ENCODE measurements at regions not wholly inside any gene's neighbourhood (a gene's known extent, or its start where the extent isn't known, plus 50 kb on each side); places are given as distances from the start of the nearest gene placed in this dataset.
"Not testable (repeated sequence)": the region's sequence is repeated elsewhere in the genome, so short reads cannot be mapped to it uniquely, and the experiment has no call there.

DNA sequence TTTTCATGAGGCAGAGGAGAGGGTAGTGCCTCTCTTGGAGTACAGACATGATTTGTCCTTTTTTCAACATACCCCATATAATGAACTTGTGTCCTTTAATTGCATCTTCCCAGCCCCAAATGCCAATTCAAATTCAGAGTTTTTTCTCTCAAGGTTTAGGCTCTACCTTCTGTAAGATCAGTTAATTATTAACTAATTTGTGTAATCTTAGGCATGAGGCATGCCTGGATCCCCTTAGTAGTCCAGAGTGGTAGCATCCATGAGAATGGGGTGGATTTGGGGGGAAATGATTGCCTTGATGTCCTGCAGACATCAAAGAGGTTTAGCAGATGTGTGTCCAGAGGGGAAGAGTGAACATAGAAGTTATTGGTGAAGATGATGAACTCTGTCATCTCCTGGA lies 533.3 kb downstream of the LRRC70 start:
- DNase-seq (ENCODE audit: low spot score), result no peak

DNA sequence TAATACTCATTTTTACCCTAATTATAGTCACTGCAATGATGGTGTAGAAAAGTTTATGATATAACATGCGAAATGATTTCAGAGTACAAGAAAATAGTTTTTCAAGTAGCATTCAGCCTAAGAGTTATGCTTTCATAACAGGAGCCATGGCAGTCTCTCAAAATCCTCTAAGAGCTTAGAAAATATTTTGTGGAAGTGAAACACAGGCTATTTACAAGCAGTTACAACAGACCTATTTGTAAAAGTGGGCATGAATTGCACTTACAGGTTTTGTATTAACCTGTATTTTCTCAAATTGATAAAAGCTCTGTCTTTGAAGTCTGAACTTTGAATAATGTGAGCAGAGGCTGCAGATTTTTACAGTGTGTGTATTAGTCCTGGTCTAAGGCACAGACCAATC lies 523.3 kb downstream of the LRRC70 start:
- DNase-seq (ENCODE audit: low spot score), result no peak

DNA sequence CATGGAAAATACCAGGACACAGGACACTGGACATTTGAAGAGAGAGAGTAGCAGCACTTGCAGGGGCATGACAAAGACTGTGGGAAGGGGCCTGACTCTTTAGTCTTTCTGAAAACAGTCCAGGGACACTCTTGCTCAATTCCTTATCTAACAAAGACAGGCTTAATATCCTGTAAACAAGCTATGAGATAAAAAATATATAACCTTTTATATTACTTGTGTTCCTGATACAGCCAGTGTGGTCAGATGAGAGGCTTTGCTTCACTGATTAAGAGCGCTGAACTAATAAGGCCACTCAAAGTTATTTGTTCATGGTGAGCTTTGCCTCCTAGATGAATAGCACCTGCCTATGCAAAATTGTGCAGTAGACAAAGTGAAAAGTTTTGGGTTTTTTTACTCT lies 518.7 kb downstream of the LRRC70 start:
- DNase-seq (ENCODE audit: low spot score), result no peak

DNA sequence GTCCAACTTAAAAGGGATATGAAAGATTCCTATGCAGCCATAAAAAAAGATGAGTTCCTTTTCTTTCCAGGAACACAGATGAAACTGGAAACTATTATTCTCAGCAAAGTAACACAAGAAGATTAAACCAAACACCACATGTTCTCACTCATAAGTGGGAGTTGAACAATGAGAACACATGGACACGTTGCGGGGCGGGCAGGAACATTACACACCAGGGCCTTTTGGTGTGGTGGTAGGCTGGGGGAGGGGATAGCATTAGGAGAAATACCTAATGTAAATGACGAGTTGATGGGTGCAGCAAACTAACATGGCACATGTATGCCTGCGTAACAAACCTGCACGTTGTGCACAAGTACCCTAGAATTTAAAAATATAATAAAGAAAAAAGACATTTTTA lies 516.1 kb downstream of the LRRC70 start:
- no peak for DNase-seq (ENCODE audit: low spot score)

DNA sequence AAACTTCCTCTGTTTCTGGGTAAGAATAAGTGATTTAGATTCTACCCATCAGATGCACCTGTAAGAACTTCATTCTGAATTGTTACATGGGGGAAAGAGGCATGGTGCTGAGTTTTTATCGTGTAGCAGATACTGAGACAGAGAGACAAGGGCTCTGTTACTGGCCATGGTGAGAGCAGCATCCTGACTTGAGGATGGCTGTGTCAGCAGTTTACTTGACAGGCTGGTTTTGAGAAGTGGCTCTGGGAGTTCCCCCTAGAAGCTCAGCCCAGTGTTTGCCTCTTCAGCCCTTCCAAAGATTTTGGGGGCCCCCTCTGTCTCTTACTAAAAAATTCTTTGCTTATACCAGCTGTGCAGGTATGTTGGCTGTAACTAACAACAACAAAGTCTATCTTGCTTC lies 510.5 kb downstream of the LRRC70 start:
- no peak for DNase-seq (ENCODE audit: low spot score)

DNA sequence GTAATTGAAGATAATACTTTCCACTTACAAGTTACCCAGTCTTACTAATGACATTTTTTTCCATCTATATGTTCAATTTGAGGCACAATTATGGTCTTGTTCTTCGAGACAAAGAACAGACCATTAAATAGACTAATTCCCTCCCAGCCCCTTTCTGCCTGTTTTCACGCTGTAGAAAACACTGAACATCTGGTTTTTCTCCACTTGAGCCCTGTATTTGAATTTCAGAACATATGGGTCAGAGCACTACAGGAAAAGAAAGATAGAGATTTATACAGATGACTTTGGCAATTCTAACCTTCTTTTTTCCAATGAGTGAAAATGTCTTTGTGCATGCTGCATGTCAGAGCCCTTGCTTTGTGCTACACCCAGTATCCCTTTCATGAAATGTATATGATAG lies 506.9 kb downstream of the LRRC70 start:
- DNase-seq (ENCODE audit: low spot score), result no peak

DNA sequence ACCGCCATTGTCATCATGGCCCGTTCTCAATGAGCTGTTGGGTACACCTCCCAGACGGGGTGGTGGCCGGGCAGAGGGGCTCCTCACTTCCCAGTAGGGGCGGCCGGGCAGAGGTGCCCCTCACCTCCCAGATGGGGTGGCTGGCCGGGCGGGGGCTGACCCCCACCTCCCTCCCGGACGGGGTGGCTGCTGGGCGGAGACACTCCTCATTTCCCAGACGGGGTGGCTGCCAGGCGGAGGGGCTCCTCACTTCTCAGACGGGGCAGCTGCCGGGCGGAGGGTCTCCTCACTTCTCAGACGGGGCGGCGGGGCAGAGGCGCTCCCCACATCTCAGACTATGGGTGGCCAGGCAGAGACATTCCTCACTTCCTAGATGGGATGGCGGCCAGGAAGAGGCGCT lies 505.1 kb downstream of the LRRC70 start:
- not testable (repeated sequence) for DNase-seq (ENCODE audit: low spot score)

DNA sequence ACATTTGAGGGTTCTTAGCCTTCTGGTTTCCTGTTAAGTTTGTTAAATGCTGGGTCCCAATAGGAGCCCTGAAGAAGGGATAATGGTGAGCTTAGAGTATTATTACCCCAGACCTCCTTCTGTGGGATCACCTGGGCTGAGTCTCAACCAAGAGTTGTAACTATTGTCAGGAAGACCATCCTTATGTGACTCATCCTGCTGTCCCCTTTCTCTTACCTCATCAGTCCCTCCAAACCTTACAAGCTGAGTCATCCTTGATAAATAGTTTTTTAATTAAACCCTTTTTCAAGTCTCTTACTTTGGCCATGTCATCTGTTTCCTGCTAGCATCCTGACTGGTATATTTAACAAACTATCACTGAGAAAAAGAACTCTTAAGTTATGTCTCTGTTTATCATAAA lies 502.8 kb downstream of the LRRC70 start:
- DNase-seq (ENCODE audit: low spot score), result no peak

DNA sequence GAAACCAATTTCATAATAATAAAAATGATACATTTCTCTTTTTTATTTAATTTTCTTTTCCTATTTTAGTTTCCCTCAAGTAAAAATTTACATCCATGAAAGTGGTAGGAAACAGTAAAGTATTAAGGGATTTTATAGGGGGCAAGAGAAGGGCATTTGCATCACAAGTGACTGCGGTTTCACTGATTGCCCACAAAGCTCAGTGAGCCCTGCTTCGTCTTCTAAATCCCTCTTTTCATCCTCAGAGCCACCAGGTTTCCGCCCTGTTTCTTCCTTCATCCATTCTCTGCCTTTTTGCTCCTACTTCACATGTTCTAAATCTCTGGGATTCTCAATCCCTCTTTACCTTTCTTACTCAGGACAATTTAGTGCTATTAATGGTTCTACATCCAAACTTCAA lies 491.4 kb downstream of the LRRC70 start:
- no peak for DNase-seq (ENCODE audit: low spot score)

DNA sequence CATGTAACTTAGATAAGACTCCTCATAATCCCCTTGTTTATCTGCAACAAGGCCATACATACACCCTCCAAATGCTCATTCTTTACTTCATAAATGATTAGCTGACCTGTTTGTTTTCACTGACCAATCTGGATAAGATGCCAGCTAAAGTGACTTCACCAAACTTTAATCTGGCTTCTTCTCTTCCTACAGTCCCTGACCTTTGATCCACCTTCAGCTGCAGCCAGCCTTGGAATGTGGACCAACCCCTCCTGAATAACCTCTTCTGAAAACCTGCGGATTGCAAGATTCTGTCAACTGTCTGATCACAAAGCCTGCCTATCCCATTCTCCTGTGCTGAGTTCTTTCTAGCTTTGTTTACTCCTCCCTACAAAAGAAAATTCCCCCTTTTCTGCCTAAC lies 476.8 kb downstream of the LRRC70 start:
- DNase-seq (ENCODE audit: low spot score), result no peak

DNA sequence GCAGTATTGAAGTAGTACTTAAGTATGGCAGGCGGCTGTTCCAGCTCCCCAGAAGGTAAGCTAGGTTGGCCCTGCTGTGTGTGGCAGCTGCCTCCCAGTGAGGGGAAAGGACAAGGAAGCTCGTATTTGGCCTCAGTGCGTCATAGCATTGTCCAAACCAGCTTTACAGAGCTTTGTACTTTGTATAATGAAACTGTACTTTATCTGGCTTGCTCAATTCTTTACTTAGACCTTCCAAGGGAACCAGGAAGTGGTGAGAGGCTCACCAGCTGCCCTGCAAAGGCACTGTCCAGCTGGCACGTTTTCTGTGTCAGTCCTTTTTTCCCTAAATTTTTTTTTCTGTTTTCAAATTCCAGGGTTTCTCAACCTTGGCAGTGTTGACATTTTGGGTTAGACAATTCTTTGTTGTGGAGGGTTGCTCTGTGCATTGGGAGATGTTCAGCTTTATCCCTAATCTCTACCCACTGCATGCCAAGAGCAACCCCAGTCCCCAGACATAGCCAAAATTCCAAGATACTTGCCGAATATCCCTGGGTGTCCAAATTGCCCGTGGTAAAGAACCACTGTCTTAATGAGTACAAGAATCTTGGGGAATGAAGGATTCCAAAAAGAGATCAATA lies 474.5 kb downstream of the LRRC70 start:
- no peak for DNase-seq (ENCODE audit: low spot score)

DNA sequence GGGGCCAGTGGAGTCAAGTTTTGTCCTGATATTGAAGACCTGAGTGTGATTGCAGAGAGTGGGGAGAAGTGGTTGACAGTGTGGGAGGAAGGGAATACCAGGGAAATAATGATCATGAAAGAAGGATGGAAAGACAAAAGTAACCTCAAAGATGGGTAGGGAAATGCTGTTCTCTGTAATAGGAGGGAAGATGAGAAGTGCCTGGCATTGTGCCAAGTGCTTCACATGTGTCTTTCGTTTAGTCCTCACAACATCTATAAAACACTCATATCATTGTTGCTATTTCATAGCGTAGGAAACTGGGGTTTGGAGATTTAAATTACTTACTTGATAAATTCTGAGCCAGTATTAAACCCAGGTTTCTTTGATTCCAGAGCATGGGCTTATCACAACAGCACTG lies 472.3 kb downstream of the LRRC70 start:
- DNase-seq (ENCODE audit: low spot score), result no peak

DNA sequence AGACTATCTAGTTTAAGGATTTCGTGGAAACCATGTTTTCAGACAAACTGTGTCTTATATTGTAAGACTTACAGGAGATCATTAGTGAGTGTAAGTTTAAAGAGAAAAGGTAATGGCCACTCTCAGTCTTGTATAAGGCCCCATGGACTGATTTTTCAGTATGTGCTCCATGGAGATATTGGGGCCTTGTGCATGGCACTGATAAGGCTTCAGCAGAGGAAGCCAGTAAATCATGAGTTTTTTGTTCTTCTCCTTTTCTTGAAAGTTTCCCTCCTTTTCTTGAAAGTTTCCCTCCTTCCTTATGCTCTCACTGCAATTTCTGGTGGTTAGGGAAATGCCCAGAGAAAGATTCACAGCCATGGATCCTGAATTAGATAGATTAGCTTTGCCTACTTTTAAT lies 471.3 kb downstream of the LRRC70 start:
- no peak for DNase-seq (ENCODE audit: low spot score)

DNA sequence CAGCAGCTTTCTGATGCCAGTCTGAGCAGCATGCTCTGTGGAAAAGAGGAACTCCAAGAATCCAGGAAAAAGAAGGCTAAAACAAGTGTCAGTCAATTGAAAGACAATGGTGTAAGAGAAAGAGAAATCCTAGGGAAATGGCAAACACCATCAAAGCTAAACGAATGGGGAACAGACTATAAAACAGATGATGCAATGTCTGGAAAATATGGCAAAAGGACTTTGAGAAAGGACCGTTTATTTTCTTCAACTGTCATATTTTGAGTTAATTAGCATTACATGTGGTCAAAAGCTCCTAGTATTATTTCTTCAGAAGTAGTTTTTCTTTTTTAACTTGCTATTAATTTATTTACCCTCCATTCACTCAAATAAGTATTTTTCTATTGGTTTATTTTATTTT lies 465.2 kb downstream of the LRRC70 start:
- no peak for DNase-seq (ENCODE audit: low spot score)

DNA sequence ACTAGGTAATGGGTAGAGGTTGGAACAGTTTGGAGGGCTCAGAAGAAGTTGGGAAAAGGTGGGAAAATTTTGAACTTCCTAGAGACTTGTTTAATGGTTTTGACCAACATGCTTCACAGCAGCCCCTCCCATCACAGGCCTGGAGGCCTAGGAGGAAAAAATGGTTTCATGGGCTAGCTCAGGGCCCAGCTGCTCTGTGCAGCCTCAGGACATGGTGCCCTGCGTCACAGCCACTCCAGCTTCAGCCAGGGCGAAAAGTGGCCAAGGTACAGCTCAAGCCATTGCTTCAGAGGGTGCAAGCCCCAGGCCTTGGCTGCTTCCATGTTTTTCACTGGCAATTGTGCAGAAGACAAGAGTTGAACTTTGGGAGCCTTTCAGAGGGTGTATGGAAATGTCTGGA lies 453.7 kb downstream of the LRRC70 start:
- DNase-seq (ENCODE audit: low spot score), result no peak

DNA sequence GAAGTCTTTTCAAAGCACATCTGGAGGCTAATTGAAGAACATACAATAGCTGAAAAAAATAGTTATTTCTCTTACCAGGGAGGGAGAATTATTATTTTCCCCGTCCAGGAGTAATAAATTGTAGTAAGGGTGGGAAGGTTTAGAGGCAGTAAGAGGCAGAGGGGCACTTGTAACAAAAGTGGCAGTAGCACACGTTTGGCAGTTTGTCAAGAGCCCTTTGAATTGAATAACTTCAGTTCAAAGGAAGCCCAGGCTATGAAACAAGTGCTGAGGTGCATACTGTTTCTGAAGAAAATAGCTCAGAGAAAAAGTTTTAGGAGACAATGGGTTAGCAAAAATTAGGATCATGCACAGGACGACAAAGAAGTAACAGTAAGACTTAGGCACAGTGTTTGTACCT lies 451.3 kb downstream of the LRRC70 start:
- DNase-seq (ENCODE audit: low spot score), result no peak

DNA sequence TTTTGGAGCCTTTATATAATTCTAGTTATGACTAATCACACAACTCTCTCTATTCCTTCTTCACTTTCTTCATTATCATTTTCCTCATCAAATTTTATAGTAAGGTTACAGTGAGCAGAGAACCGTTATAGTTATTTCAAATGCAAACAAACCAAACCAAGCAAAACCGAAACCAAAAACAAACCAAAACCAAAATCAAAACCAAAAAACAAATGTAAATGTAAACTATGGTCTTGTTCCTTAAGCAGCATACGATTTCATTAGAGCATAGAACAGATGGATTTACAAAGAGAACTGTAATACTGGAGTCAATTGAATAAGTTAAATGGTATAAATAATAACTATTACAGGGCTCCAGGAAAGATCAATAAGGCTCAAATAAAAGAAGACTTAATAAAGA lies 447.1 kb downstream of the LRRC70 start:
- DNase-seq (ENCODE audit: low spot score), result no peak

DNA sequence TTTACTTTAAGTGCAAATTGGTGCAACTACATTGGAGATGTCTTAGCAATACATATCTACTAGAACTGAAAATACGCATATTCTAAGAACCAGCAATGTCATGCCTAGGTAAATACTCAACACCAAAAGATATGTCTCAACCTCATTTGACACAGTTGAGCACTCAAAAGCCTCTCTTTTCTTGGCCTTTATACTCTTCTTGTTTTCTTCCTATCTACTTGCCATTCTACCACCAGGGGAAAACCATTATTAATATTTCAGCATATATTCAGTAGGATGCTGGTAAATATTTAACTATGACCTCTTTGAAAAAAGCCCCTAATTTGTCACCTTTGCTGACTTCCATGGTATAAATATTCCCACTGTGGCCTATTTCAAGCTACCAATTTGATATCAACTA lies 443.8 kb downstream of the LRRC70 start:
- DNase-seq (ENCODE audit: low spot score), result no peak

DNA sequence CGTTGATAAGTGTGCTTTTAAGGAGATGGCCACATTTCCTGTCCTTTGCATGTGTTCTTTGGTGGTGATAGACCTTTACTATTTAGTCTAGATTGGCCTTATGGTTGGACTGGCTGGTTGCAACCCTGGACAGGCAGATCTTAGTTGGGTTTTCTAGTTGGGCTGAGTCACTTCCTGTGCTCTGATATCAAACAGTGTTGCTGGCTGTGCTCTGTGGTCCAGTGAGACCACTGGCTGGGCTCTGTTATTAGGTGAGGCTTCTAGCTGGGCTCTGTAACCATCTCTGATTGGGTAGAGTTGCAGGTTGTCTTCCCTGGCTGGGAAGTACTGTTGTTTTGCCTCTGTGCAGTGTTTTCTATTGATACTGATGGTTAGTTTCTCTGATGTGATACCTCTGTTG lies 432.5 kb downstream of the LRRC70 start:
- DNase-seq (ENCODE audit: low spot score), result no peak

DNA sequence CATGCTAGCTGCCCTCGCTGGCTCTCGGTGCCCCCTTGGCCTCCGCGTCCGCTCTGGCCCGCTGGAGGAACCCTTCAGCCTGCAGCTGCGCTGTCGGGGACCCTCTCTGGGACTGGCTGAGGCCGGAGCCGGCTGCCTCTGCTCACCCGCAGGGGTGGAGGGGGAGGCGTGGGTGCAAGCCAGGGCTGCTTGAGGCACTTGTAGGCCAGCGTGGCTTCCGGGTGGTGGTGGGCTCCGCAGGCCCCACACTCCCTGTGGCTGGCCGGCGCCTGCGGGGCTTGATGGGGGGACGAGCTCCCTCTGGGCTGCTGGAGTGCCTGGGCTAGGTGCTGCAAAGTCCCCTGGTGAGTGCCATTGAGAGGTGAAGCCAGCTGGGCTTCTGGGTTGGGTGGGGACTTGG lies 429.6 kb downstream of the LRRC70 start:
- DNase-seq (ENCODE audit: low spot score), result no peak

DNA sequence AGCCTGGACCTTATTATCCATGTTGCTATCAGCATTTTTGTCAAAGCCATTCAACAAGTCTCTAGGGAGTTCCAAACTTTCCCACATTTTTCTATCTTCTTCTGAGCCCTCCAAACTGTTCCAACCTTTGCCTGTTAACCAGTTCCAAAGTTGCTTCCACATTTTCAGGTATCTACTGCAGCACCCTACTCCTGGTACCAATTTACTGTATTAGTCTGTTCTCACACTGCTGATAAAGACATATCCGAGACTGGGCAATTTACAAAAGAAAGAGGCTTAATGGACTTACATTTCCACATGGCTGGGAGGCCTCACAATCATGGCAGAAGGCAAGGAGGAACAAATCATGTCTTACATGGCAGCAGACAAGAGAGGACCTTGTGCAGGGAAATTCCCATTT lies 416.2 kb downstream of the LRRC70 start:
- DNase-seq (ENCODE audit: low spot score), result not testable (repeated sequence)

DNA sequence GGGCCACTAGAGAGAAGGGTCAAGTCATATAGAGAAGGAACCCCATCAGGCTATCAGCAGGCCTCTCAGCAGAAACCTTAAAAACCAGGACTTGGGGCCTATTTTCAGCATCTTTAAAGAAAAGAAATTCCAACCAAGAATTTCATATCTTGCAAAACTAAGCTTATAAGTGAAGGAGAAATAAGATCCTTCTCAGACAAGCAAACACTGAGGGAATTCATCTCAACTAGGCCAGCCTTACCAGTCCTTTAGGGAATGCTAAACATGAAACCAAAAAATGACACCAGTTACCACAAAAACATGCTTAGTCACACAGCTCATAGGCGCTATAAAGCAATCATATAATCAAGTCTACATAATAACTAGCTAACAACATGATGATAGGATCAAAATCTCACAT lies 407.1 kb downstream of the LRRC70 start:
- DNase-seq (ENCODE audit: low spot score), result no peak

DNA sequence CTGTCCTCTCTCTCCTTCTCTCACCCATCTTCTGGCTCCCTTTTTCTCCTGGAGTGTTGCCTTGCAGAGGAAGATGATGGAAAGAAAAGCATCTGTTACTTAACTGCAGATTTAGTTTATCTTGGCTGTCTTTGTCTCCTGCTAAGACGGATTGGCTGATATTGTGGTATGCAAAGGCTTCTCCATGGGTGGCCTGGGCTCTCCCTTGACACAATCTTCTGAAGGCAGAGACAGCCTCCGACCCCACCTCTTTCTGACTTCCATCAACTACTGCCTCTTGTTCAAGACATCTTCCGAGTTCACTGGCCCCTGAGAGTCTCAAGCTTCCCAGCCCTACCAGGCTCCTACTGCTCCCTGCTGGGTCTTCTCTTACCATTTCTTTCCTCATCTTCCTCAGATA lies 403.7 kb downstream of the LRRC70 start:
- DNase-seq (ENCODE audit: low spot score), result no peak

DNA sequence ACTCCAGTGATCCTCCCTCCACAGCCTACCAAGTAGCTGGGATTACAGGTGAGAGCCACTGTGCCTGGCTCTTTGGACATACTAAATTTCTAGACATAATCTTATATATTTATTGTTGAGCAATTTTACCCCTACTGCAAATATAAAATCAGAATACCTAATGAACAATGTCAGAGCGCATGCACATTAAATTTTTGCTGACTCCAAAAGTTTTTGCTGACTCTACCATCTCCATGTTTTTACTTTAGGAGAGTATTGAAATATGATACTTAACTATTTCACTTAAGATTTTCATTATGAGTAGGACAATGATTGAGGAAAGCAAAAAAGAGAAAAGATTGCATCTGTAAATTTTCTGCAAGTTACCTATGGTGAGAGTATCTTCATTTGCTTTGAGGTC lies 402.3 kb downstream of the LRRC70 start:
- DNase-seq (ENCODE audit: low spot score), result no peak

DNA sequence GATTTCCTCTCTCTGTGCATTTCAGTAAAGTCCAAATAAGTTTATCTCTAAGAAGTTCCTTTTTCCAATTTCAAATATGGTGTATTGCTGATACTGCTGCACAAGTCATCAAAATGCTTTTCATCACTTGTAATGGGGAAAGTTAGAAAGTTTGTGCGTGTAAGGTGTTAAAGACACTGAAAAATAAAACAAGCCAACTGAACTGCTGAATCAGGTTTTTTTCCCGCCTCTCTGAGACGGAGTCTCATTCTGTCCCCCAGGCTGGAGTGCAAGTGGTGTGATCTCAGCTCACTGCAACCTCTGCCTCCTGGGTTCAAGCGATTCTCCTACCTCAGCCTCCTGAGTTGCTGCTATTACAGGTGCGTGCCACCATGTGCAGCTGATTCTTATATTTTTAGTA lies 400.9 kb downstream of the LRRC70 start:
- DNase-seq (ENCODE audit: low spot score), result no peak
